SK-N-SH (cell line): ENCODE measurements at regions not wholly inside any gene's neighbourhood (a gene's known extent, or its start where the extent isn't known, plus 50 kb on each side); places are given as distances from the start of the nearest gene placed in this dataset.

Experiments used
- CTCF ChIA-PET: fragments of 300-600, 350-600 bp; formaldehyde crosslinking; extraction: SDS; loops from one replicate; lab custom pipeline; 2021; lab: Yijun Ruan, JAX
- POLR2A ChIA-PET: fragments of 350-600 bp; sonication (Branson Sonifier 250); formaldehyde crosslinking; extraction: SDS; loops from one replicate; lab custom pipeline; 2020; ENCODE audit warnings: antibody characterized with exemption, inconsistent platforms; lab: Yijun Ruan, JAX
- DNase-seq: peaks from one replicate; pipeline ENCODE4 v3.0.0; 2012
- H2AFZ ChIP-seq: fragments of 200-600 bp; sonication (generic); 2 replicates; pipeline ENCODE4 v1.8.1; 2016; ENCODE audit warnings: antibody characterized with exemption, mild to moderate bottlenecking, low read depth
- H3F3A ChIP-seq: fragments of 200-600 bp; sonication (generic); replicated peaks from 2 replicates; pipeline ENCODE3; 2016; ENCODE audit warnings: antibody characterized with exemption, mild to moderate bottlenecking; ENCODE audit not compliant: insufficient read depth
- H3K27ac ChIP-seq, 2 experiments: fragments of 200-500 bp in 1 of 2; fragments of 200-600 bp in 1 of 2; sonication (Bioruptor generic) in 1 of 2; sonication (generic), shearing (Covaris generic) in 1 of 2; 2 replicates each; pipeline versions ENCODE4 v1.5.1 to v1.6.1; 2014 to 2016; ENCODE audit warnings: low read depth in 2 of 2, inconsistent platforms in 1 of 2, low read length in 1 of 2, mild to moderate bottlenecking in 1 of 2, mixed read lengths in 1 of 2
- H3K27me3 ChIP-seq: fragments of 200-600 bp; sonication (generic), shearing (Covaris generic); 2 replicates; pipeline ENCODE4 v1.6.1; 2016; ENCODE audit warnings: mixed run types; ENCODE audit not compliant: insufficient read depth
- H3K36me3 ChIP-seq, 2 experiments: fragments of 200-500 bp in 1 of 2; fragments of 200-600 bp in 1 of 2; sonication (Bioruptor generic) in 1 of 2; sonication (generic) in 1 of 2; replicated peaks in 1 of 2; 2 replicates each; pipeline versions ENCODE3 to v1.5.1; 2014 to 2016; ENCODE audit warnings: low read length in 1 of 2, mild to moderate bottlenecking in 1 of 2; ENCODE audit not compliant: insufficient read depth in 2 of 2, control insufficient read depth in 1 of 2
- H3K4me1 ChIP-seq, 2 experiments: fragments of 200-500 bp in 1 of 2; fragments of 200-600 bp in 1 of 2; sonication (Bioruptor generic) in 1 of 2; sonication (generic), shearing (Covaris generic) in 1 of 2; 2 replicates each; pipeline versions ENCODE4 v1.5.1 to v1.6.1; 2014 to 2016; ENCODE audit warnings: low read depth in 1 of 2, low read length in 1 of 2, mixed run types in 1 of 2; ENCODE audit not compliant: insufficient read depth in 2 of 2, control insufficient read depth in 1 of 2
- H3K4me2 ChIP-seq: fragments of 200-600 bp; sonication (generic), shearing (Covaris generic); 2 replicates; pipeline ENCODE4 v1.6.1; 2017; ENCODE audit warnings: mixed run types
- H3K4me3 ChIP-seq, 2 experiments: fragments of 200-500 bp in 1 of 2; fragments of 200-600 bp in 1 of 2; sonication (Bioruptor generic) in 1 of 2; sonication (generic), shearing (Covaris generic) in 1 of 2; 2 replicates each; pipeline versions ENCODE4 v1.5.1 to v1.8.1; 2014 to 2016; ENCODE audit warnings: low read depth in 2 of 2, inconsistent platforms in 1 of 2, low read length in 1 of 2, mild to moderate bottlenecking in 1 of 2, mixed read lengths in 1 of 2, moderate library complexity in 1 of 2
- H3K79me2 ChIP-seq: fragments of 200-600 bp; sonication (generic); 2 replicates; pipeline ENCODE4 v1.8.1; 2017; ENCODE audit warnings: mild to moderate bottlenecking; ENCODE audit not compliant: insufficient read depth
- H3K9ac ChIP-seq: fragments of 200-600 bp; sonication (generic); 2 replicates; pipeline ENCODE4 v1.6.1; 2017; ENCODE audit warnings: mixed run types
- H3K9me2 ChIP-seq: fragments of 200-600 bp; sonication (generic); 2 replicates; pipeline ENCODE4 v1.6.1; 2017; ENCODE audit warnings: mixed run types
- H3K9me3 ChIP-seq: fragments of 200-600 bp; sonication (generic); 2 replicates; pipeline ENCODE4 v1.6.1; 2017; ENCODE audit warnings: mixed run types, mild to moderate bottlenecking, moderate library complexity
- H4K20me1 ChIP-seq: fragments of 200-600 bp; sonication (generic); 2 replicates; pipeline ENCODE4 v1.6.1; 2017; ENCODE audit warnings: mild to moderate bottlenecking, mixed run types; ENCODE audit not compliant: insufficient read depth
- CTCF ChIP-seq: fragments of 200-600 bp; sonication (generic); IDR thresholded peaks from 2 replicates; pipeline ENCODE4 v1.6.1; 2017; ENCODE audit warnings: antibody characterized with exemption, mild to moderate bottlenecking, moderate library complexity
- ELF1 ChIP-seq: IDR thresholded peaks from 2 replicates; pipeline ENCODE4 v1.4.0; 2012
- EP300 ChIP-seq, 2 experiments: IDR thresholded peaks; 2 replicates each; pipeline versions ENCODE4 v1.4.0 to v1.6.1; 2012; ENCODE audit warnings: borderline replicate concordance in 1 of 2, low read depth in 1 of 2, low read length in 1 of 2
- EZH2phosphoT487 ChIP-seq: fragments of 200-600 bp; sonication (generic); IDR thresholded peaks from 2 replicates; pipeline ENCODE4 v1.6.1; 2017; ENCODE audit warnings: low read depth, mixed run types, mild to moderate bottlenecking, antibody characterized with exemption, moderate library complexity, borderline replicate concordance
- FOXM1 ChIP-seq: IDR thresholded peaks from 2 replicates; pipeline ENCODE4 v1.4.0; 2012; ENCODE audit warnings: low read depth, mild to moderate bottlenecking
- GABPA ChIP-seq: IDR thresholded peaks from 2 replicates; pipeline ENCODE4 v1.4.0; 2012; ENCODE audit warnings: low read depth, mild to moderate bottlenecking
- GATA2 ChIP-seq: sonication (generic); formaldehyde crosslinking; IDR thresholded peaks from 2 replicates; pipeline ENCODE4 v1.5.0; 2020; ENCODE audit warnings: mild to moderate bottlenecking, missing genetic modification reagents
- JUND ChIP-seq: IDR thresholded peaks from 2 replicates; pipeline ENCODE4 v1.4.0; 2012
- MEF2A ChIP-seq: IDR thresholded peaks from 2 replicates; pipeline ENCODE4 v1.4.0; 2012; ENCODE audit warnings: low read depth, borderline replicate concordance
- NRF1 ChIP-seq: IDR thresholded peaks from 2 replicates; pipeline ENCODE4 v1.6.1; 2012; ENCODE audit warnings: low read depth, mild to moderate bottlenecking, low read length
- POLR2AphosphoS5 ChIP-seq: IDR thresholded peaks from 2 replicates; pipeline ENCODE4 v1.6.1; 2012; ENCODE audit warnings: low read depth, low read length
- RCOR1 ChIP-seq: fragments of 150-350 bp; IDR thresholded peaks from 2 replicates; pipeline ENCODE4 v1.6.1; 2017; ENCODE audit warnings: antibody characterized with exemption, low read length
- RXRA ChIP-seq: IDR thresholded peaks from 2 replicates; pipeline ENCODE4 v1.4.0; 2012; ENCODE audit warnings: low read depth, mild to moderate bottlenecking, borderline replicate concordance
- SIN3A ChIP-seq: IDR thresholded peaks from 2 replicates; pipeline ENCODE4 v1.6.1; 2012; ENCODE audit warnings: low read depth, mild to moderate bottlenecking, low read length, moderate library complexity, borderline replicate concordance
- TAF1 ChIP-seq: IDR thresholded peaks from 2 replicates; pipeline ENCODE4 v1.6.1; 2012; ENCODE audit warnings: low read depth, mild to moderate bottlenecking, low read length, moderate library complexity, borderline replicate concordance
- TCF12 ChIP-seq: IDR thresholded peaks from 2 replicates; pipeline ENCODE4 v1.4.0; 2012
- WGBS: methylation state at CpG from one replicate; pipeline ENCODE4 v1.1.6; 2017; ENCODE audit warnings: low lambda C conversion rate; 5-methylcytosine and 5-hydroxymethylcytosine counted together
- TF ChIP-seq, protein P1 (sequence below): IDR thresholded peaks from 2 replicates; pipeline ENCODE4 v1.4.0; 2012; ENCODE audit warnings: low read depth, borderline replicate concordance
- TF ChIP-seq, protein P2 (sequence below): IDR thresholded peaks from 2 replicates; pipeline ENCODE4 v1.4.0; 2012; ENCODE audit warnings: low read depth

- Histone ChIP-seq H3K9ac (no peak overlapping the region), H2AFZ (no peak overlapping the region), H4K20me1 (no peaks in the 10 kb centered on the region), H3K4me3 (no peak overlapping the region), H3K9me3 (no peaks in the 10 kb centered on the region), H3K4me2 (no peak overlapping the region), H3K27ac (no peak overlapping the region), H3K4me1 (no peaks in the 10 kb centered on the region), H3K27me3 (no peaks in the 10 kb centered on the region), H3K9me2 (no peaks in the 10 kb centered on the region), H3K36me3 (no peaks in the 10 kb centered on the region), H3K79me2 (no peaks in the 10 kb centered on the region), H3F3A (no peaks in the 10 kb centered on the region)
- WGBS = 2% methylated on average over 3 of the region's 3 CpGs
- CTCF ChIA-PET = interaction anchor here (1.5 kb wide), 1 partner anchor 9 kb away, joined by 3 read pairs; no protein-coding TSS in a partner anchor
- POLR2A ChIA-PET = no interaction called here
- TF ChIP-seq JUND (no peak), TAF1 (no peak), FOXM1 (no peak), ELF1 (no peak), MEF2A (no peak), EP300 (IDR thresholded peaks at IDR 0.05; ENCODE audit: borderline replicate concordance in 1 of 2, low read depth in 1 of 2, low read length in 1 of 2) (no peak), RCOR1 (no peak), GATA2 (no peak), CTCF (no peak), SIN3A (no peak), RXRA (no peak)
- TF ChIP-seq, protein P1, sequence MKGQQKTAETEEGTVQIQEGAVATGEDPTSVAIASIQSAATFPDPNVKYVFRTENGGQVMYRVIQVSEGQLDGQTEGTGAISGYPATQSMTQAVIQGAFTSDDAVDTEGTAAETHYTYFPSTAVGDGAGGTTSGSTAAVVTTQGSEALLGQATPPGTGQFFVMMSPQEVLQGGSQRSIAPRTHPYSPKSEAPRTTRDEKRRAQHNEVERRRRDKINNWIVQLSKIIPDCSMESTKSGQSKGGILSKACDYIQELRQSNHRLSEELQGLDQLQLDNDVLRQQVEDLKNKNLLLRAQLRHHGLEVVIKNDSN = no peak
- TF ChIP-seq, protein P2, sequence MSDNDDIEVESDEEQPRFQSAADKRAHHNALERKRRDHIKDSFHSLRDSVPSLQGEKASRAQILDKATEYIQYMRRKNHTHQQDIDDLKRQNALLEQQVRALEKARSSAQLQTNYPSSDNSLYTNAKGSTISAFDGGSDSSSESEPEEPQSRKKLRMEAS = no peak
- DNase-seq = no peak
These were observed 171.9 kb upstream of the SP8 start for GRCh38 chr7:20958572-20958971.

- Histone ChIP-seq H3K4me3 (no peak overlapping the region), H4K20me1 (no peaks in the 10 kb centered on the region), H3K36me3 (no peaks in the 10 kb centered on the region), H2AFZ (no peak overlapping the region), H3K27me3 (no peaks in the 10 kb centered on the region)
- no peak for DNase-seq
- 8% methylated on average over 1 of the region's 1 CpG for WGBS
- no peak for TF ChIP-seq GABPA
- no peak for TF ChIP-seq EP300 (IDR thresholded peaks at IDR 0.05; ENCODE audit: borderline replicate concordance in 1 of 2, low read depth in 1 of 2, low read length in 1 of 2)
- no peak for TF ChIP-seq EZH2phosphoT487
- TF ChIP-seq RXRA = no peak
- no peak for TF ChIP-seq CTCF
- no peak for TF ChIP-seq POLR2AphosphoS5
- no peak for TF ChIP-seq SIN3A
- no peak for TF ChIP-seq RCOR1
- TF ChIP-seq ELF1 = no peak
- TF ChIP-seq, protein P1 = no peak
- TF ChIP-seq GATA2 = no peak
- TF ChIP-seq TCF12 = no peak
- no peak for TF ChIP-seq NRF1
- TF ChIP-seq, all 33 proteins: peak for 0
- Histone ChIP-seq H3K27ac (no peak overlapping the region), H3K9me3 (no peaks in the 10 kb centered on the region), H3K4me1 (no peaks in the 10 kb centered on the region), H3K9ac (no peak overlapping the region), H3K79me2 (no peaks in the 10 kb centered on the region), H3K4me2 (no peak overlapping the region), H3K9me2 (no peaks in the 10 kb centered on the region), H3F3A (no peaks in the 10 kb centered on the region)
- POLR2A ChIA-PET = no interaction called here
- CTCF ChIA-PET = interaction anchor here (0.6 kb wide), 1 partner anchor 134 kb away, joined by 3 read pairs; no protein-coding TSS in a partner anchor
These were observed 172.6 kb upstream of the SP8 start for GRCh38 chr7:20959281-20959680.
